Omental fat pad (tissue), 3 donors: ENCODE measurements at regions not wholly inside any gene's neighbourhood (a gene's known extent, or its start where the extent isn't known, plus 50 kb on each side); places are given as distances from the start of the nearest gene placed in this dataset.

Experiments used
- ATAC-seq: fragments of 150-250 bp; one replicate; pipeline ENCODE4 v1.9.1; 2016; ENCODE audit warnings: mild to moderate bottlenecking, moderate library complexity; ENCODE audit not compliant: low FRiP score
- DNase-seq: peaks from one replicate; pipeline ENCODE4 v3.0.0-alpha.2; 2019; ENCODE audit warnings: low spot score
- TF ChIP-seq, protein P1 (sequence below), 3 donors: fragments of 450-650 bp; IDR thresholded peaks; one replicate each; pipeline ENCODE4 v1.5.1; 2016 to 2017; ENCODE audit warnings: antibody characterized with exemption in 3 of 3, mild to moderate bottlenecking in 3 of 3, moderate library complexity in 2 of 3

DNA sequence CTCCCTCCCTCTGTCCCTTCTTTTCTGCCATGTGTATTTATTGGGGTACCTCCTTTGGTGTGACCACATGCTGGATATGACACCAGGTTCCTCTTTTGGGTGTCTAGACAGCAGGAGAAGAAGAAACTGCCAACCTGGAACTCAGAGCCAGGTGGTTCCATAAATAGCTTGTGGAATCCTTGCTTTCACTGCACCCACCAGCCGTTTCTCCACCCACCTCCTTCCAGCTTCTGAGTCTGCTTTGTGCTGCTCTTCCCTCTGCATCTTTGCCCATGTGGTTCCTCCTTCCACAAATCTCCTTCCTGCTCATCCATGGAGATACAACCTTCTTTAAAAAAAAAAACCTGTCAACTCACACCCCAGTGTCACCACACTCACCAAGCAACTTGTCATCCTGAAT is 80.2 kb upstream of the SKOR2 start:
- TF ChIP-seq, protein P1, sequence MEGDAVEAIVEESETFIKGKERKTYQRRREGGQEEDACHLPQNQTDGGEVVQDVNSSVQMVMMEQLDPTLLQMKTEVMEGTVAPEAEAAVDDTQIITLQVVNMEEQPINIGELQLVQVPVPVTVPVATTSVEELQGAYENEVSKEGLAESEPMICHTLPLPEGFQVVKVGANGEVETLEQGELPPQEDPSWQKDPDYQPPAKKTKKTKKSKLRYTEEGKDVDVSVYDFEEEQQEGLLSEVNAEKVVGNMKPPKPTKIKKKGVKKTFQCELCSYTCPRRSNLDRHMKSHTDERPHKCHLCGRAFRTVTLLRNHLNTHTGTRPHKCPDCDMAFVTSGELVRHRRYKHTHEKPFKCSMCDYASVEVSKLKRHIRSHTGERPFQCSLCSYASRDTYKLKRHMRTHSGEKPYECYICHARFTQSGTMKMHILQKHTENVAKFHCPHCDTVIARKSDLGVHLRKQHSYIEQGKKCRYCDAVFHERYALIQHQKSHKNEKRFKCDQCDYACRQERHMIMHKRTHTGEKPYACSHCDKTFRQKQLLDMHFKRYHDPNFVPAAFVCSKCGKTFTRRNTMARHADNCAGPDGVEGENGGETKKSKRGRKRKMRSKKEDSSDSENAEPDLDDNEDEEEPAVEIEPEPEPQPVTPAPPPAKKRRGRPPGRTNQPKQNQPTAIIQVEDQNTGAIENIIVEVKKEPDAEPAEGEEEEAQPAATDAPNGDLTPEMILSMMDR (IDR thresholded peaks at IDR 0.05), result no peak
- DNase-seq, result no peak
- no peak for ATAC-seq

DNA sequence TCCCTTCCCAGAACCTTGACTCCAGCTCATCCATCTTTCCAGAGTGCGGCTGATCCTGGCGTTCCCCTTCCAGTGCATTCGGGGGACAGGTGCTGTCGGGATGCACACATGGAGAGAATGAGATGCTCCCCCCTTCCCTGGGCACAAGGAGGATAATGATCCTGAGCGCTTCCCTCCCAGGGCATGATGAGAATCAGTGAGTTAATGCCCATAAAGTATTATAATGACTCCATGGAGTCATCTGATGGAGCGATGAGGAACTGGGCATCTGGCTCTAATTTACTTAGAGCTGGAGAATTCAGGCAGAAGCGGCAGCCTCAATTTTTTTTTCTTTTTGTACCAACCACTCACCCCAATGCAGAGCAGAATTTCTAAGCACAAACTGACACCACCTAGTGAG is 79.6 kb upstream of the SKOR2 start:
- ATAC-seq, result no peak
- no peak for DNase-seq
- TF ChIP-seq, protein P1 (IDR thresholded peaks at IDR 0.05), result no peak

DNA sequence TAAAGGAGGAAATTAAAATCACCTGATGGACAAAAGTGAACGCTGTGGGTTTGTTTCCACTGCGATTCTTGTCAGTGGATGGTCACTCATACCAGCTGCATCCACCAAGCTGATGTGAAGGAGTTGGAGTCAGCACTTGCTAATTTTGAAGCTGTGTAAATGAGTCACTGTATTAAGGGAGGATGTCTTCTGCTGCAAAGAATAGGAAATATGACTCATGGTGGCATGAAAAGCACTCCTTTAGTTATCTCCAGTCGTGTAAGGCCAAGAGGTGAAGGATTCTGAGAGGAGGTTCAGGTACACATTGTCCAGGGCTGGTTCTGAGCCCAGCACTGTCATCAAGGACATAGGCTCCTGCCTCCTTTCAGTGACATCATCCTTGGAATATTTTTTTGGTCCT is 71.7 kb upstream of the SKOR2 start:
- TF ChIP-seq, protein P1 (IDR thresholded peaks at IDR 0.05), result no peak
- ATAC-seq, result no peak
- no peak for DNase-seq

DNA sequence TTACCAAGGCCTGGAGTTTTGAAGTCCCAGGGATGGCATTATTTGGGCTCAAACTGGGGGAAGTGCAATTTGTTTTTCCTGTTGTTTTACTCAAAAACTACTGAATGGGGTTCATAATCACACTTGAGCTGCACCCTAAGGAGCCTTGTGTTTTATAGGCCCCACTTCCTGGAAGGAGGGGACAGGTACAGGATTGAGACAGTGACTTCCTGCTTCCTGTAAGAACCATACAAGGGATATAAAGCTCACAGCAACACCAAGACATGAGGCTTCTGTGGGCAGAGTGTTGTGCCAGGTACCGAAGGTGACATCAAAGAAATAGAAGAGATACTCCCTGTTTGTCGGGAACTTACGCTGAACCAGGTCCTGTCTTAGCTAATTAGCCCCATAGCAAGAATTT is 70.4 kb upstream of the SKOR2 start:
- DNase-seq, result no peak
- ATAC-seq, result no peak
- TF ChIP-seq, protein P1 (IDR thresholded peaks at IDR 0.05), result no peak

DNA sequence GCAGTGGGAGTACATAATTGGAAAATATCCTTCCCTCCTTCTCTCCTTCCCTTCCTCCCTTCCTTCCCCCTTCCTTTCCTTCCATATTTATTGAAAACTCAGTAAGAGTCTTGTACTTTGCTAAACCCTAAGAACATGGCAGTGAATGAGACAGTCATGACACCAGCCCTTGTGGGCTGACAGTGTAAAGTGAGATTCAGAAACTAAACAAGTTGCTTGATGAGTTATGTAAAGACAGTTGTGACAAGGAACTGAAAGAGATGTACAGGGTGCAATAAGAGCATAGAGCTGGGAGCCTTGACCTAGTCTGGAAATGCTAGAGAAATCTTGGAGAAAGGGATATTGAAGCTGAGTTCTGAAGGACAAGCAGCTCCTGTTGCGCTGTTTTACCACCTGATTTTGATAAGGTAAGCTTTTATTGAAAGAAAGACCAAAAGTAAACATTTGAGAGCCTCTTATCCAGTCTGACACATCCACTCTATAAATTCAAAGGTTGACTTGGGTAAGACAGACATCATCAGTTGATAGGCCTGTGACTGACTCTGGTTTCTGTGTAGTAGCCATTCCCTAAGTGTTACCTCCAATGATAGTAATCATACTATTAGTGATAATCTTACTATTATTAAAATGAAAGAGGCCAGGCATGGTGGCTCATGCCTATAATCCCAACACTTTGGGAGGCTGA is 66.5 kb upstream of the SKOR2 start:
- TF ChIP-seq, protein P1 (IDR thresholded peaks at IDR 0.05), result no peak
- no peak for ATAC-seq
- DNase-seq, result no peak

DNA sequence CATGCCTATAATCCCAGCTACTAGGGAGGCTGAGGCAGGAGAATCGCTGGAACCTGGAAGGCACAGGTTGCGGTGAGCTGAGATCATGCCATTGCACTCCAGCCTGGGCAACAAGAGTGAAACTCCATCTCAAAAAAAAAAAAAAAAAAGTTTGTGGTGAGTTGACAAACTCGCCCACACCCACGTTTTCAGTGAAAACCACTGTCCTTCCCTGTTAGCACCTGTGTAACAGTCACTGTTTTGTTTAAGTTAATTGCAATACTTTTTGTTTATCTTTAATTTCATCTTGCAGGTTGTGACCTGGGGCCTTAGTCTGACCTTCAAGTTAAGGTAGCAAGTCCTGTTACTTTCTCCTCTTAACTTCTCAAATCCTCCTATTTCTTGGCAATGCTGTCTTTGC is 65.5 kb upstream of the SKOR2 start:
- no peak for ATAC-seq
- TF ChIP-seq, protein P1 (IDR thresholded peaks at IDR 0.05), result no peak

DNA sequence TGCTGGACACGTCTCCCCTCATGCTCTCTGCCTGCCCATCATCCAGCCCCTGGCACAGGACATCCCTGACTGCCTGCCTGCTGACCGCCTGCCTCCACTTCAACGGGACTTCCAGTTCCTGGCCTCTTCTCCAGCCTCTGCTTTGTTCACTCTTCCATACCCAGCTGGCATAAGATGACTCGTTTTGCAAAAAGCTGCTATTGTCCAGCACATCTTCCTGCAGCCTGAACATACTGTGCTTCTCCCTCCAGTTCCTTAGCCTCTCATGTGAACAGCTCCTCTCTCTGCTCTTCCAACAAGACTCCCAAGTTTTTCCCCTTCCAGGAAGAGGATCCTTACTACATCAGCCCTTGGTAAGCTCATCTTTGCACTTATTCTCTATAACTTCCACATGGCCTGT is 62.4 kb upstream of the SKOR2 start:
- TF ChIP-seq, protein P1 (IDR thresholded peaks at IDR 0.05), result no peak
- DNase-seq (no peak), ATAC-seq (no peak)

More for the DNA sequence above, 65.5 kb upstream of the SKOR2 start:
- no peak for DNase-seq
